ENCODE measurements at regions not wholly inside any gene's neighbourhood (a gene's known extent, or its start where the extent isn't known, plus 50 kb on each side); places are given as distances from the start of the nearest gene placed in this dataset.

- no peak for DNase-seq (ENCODE audit: low read depth in 3 of 3)
Observed at GRCh38 chr2:136572335-136572734, 193.0 kb upstream of the THSD7B start.

- DNase-seq (ENCODE audit: low read depth in 3 of 3): no peak
Observed at GRCh38 chr2:136557203-136557602, 208.1 kb upstream of the THSD7B start.

- no peak for DNase-seq (ENCODE audit: low read depth in 3 of 3)
Observed at GRCh38 chr2:136550181-136550580, 215.2 kb upstream of the THSD7B start.

GRCh38 chr2:136539355-136539754, 226.0 kb upstream of the THSD7B start:
- DNase-seq (ENCODE audit: low read depth in 3 of 3): no peak

- DNase-seq (ENCODE audit: low read depth in 3 of 3): no peak
Observed at GRCh38 chr2:136538489-136538888, 226.9 kb upstream of the THSD7B start.

GRCh38 chr2:136534811-136535210, 230.5 kb upstream of the THSD7B start:
- no peak for DNase-seq (ENCODE audit: low read depth in 3 of 3)

GRCh38 chr2:136532171-136532570, 233.2 kb upstream of the THSD7B start:
- DNase-seq (ENCODE audit: low read depth in 3 of 3): no peak

- DNase-seq (ENCODE audit: low read depth in 3 of 3): no peak
Observed at GRCh38 chr2:136531731-136532130, 233.6 kb upstream of the THSD7B start.

- DNase-seq (ENCODE audit: low read depth in 3 of 3): no peak
Observed at GRCh38 chr2:136530146-136530545, 235.2 kb upstream of the THSD7B start.

GRCh38 chr2:136527560-136527959, 237.8 kb upstream of the THSD7B start:
- no peak for DNase-seq (ENCODE audit: low read depth in 3 of 3)

- no peak for DNase-seq (ENCODE audit: low read depth in 3 of 3)
Observed at GRCh38 chr2:136522724-136523123, 242.6 kb upstream of the THSD7B start.

- DNase-seq (ENCODE audit: low read depth in 3 of 3): no peak
Observed at GRCh38 chr2:136517716-136518115, 247.6 kb upstream of the THSD7B start.

GRCh38 chr2:136510244-136510643, 255.1 kb upstream of the THSD7B start:
- DNase-seq (ENCODE audit: low read depth in 3 of 3): no peak

- DNase-seq (ENCODE audit: low read depth in 3 of 3): no peak
Observed at GRCh38 chr2:136505462-136505861, 259.9 kb upstream of the THSD7B start.

GRCh38 chr2:136502660-136503059, 262.7 kb upstream of the THSD7B start:
- DNase-seq (ENCODE audit: low read depth in 3 of 3): no peak

GRCh38 chr2:136497709-136498108, 267.6 kb upstream of the THSD7B start:
- DNase-seq (ENCODE audit: low read depth in 3 of 3): no peak

GRCh38 chr2:136496966-136497365, 268.4 kb upstream of the THSD7B start:
- DNase-seq (ENCODE audit: low read depth in 3 of 3): no peak

GRCh38 chr2:136495636-136496035, 269.7 kb upstream of the THSD7B start:
- no peak for DNase-seq (ENCODE audit: low read depth in 3 of 3)

GRCh38 chr2:136492901-136493300, 272.4 kb upstream of the THSD7B start:
- no peak for DNase-seq (ENCODE audit: low read depth in 3 of 3)

GRCh38 chr2:136490100-136490499, 275.2 kb upstream of the THSD7B start:
- no peak for DNase-seq (ENCODE audit: low read depth in 3 of 3)

- no peak for DNase-seq (ENCODE audit: low read depth in 3 of 3)
Observed at GRCh38 chr2:136487421-136487820, 277.9 kb upstream of the THSD7B start.

- DNase-seq (ENCODE audit: low read depth in 3 of 3): no peak
Observed at GRCh38 chr2:136486115-136486514, 279.2 kb upstream of the THSD7B start.

- no peak for DNase-seq (ENCODE audit: low read depth in 3 of 3)
Observed at GRCh38 chr2:136482966-136483365, 282.4 kb upstream of the THSD7B start.

GRCh38 chr2:136482006-136482405, 283.3 kb upstream of the THSD7B start:
- no peak for DNase-seq (ENCODE audit: low read depth in 3 of 3)

GRCh38 chr2:136479696-136480095, 285.6 kb upstream of the THSD7B start:
- DNase-seq (ENCODE audit: low read depth in 3 of 3): no peak
